Suprapubic skin (tissue), 4 donors: ENCODE measurements at regions not wholly inside any gene's neighbourhood (a gene's known extent, or its start where the extent isn't known, plus 50 kb on each side); places are given as distances from the start of the nearest gene placed in this dataset.

Experiments
- DNase-seq, 2 donors: peaks; one replicate each; pipeline ENCODE4 v3.0.0-alpha.2; 2019; ENCODE audit warnings: low spot score in 2 of 2
- H3K27ac ChIP-seq: fragments of 200-600 bp; sonication (generic); one replicate; pipeline ENCODE4 v1.5.1; 2019
- H3K27me3 ChIP-seq: fragments of 200-600 bp; sonication (generic); one replicate; pipeline ENCODE4 v1.5.1; 2019
- H3K36me3 ChIP-seq: fragments of 200-600 bp; sonication (generic); one replicate; pipeline ENCODE4 v1.5.1; 2019
- H3K4me1 ChIP-seq: fragments of 200-600 bp; sonication (generic); one replicate; pipeline ENCODE4 v1.5.1; 2019
- H3K4me3 ChIP-seq: fragments of 200-600 bp; sonication (generic); one replicate; pipeline ENCODE4 v1.5.1; 2019; ENCODE audit warnings: mild to moderate bottlenecking
- H3K9me3 ChIP-seq: fragments of 200-600 bp; sonication (generic); one replicate; pipeline ENCODE4 v1.5.1; 2019
- CTCF ChIP-seq, 2 donors: fragments of 200-600 bp in 1 of 2; fragments of 450-650 bp in 1 of 2; sonication (generic) in 1 of 2; IDR thresholded peaks; one replicate each; pipeline ENCODE4 v1.5.1; 2016 to 2019; ENCODE audit warnings: antibody characterized with exemption in 2 of 2, mild to moderate bottlenecking in 1 of 2, moderate library complexity in 1 of 2
- EP300 ChIP-seq: sonication (generic); formaldehyde crosslinking; IDR thresholded peaks from one replicate; pipeline ENCODE4 v1.6.1; 2017; ENCODE audit warnings: antibody characterized with exemption
- POLR2A ChIP-seq, 2 donors: fragments of 450-650 bp; IDR thresholded peaks; one replicate each; pipeline ENCODE4 v1.6.1; 2017; ENCODE audit warnings: antibody characterized with exemption in 2 of 2, mild to moderate bottlenecking in 2 of 2, moderate library complexity in 2 of 2
- POLR2AphosphoS5 ChIP-seq, 3 donors: sonication (generic); formaldehyde crosslinking; IDR thresholded peaks; one replicate each; pipeline ENCODE4 v1.6.1; 2017; ENCODE audit warnings: antibody characterized with exemption in 3 of 3
- WGBS: methylation state at CpG from one replicate; pipeline ENCODE4 v1.1.5; 2018; 5-methylcytosine and 5-hydroxymethylcytosine counted together

- H3K4me3 ChIP-seq: no peak overlapping the region
- H3K9me3 ChIP-seq: no peaks in the 10 kb centered on the region
- no peak for DNase-seq
- no peaks in the 10 kb centered on the region for H3K4me1 ChIP-seq
- H3K27me3 ChIP-seq: no peaks in the 10 kb centered on the region
- H3K36me3 ChIP-seq: no peaks in the 10 kb centered on the region
- H3K27ac ChIP-seq: no peak overlapping the region
- no peak for TF ChIP-seq POLR2A (IDR thresholded peaks at IDR 0.05)
- TF ChIP-seq CTCF (IDR thresholded peaks at IDR 0.05): no peak
- TF ChIP-seq EP300: no peak
- no peak for TF ChIP-seq POLR2AphosphoS5 (IDR thresholded peaks at IDR 0.05)
Observed at GRCh38 chr5:67459253-67459652, 262.7 kb upstream of the CD180 start.

- no peak for DNase-seq
- H3K27ac ChIP-seq: no peak overlapping the region
- no peaks in the 10 kb centered on the region for H3K36me3 ChIP-seq
- no peak overlapping the region for H3K4me3 ChIP-seq
- TF ChIP-seq POLR2A (IDR thresholded peaks at IDR 0.05): no peak
- TF ChIP-seq CTCF (IDR thresholded peaks at IDR 0.05): no peak
- no peak for TF ChIP-seq EP300
- no peak for TF ChIP-seq POLR2AphosphoS5 (IDR thresholded peaks at IDR 0.05)
- no peaks in the 10 kb centered on the region for H3K4me1 ChIP-seq
- H3K9me3 ChIP-seq: no peaks in the 10 kb centered on the region
- no peaks in the 10 kb centered on the region for H3K27me3 ChIP-seq
- WGBS: 92% methylated on average over 1 of the region's 1 CpG
Observed at GRCh38 chr5:67455970-67456369, 259.4 kb upstream of the CD180 start.

GRCh38 chr5:67454957-67455561, 258.5 kb upstream of the CD180 start:
- no peak for TF ChIP-seq EP300
- TF ChIP-seq CTCF (IDR thresholded peaks at IDR 0.05): no peak
- no peak for TF ChIP-seq POLR2A (IDR thresholded peaks at IDR 0.05)
- TF ChIP-seq POLR2AphosphoS5 (IDR thresholded peaks at IDR 0.05): no peak
- no peaks in the 10 kb centered on the region for H3K9me3 ChIP-seq
- no peak overlapping the region for H3K27ac ChIP-seq
- no peaks in the 10 kb centered on the region for H3K36me3 ChIP-seq
- no peaks in the 10 kb centered on the region for H3K27me3 ChIP-seq
- no peaks in the 10 kb centered on the region for H3K4me1 ChIP-seq
- 100% methylated on average over 1 of the region's 1 CpG for WGBS
- no peak overlapping the region for H3K4me3 ChIP-seq
- DNase-seq: no peak

- WGBS: 91% methylated on average over 4 of the region's 4 CpGs
- Histone ChIP-seq H3K27ac (no peak overlapping the region), H3K27me3 (no peaks in the 10 kb centered on the region), H3K4me3 (no peak overlapping the region), H3K36me3 (no peaks in the 10 kb centered on the region), H3K9me3 (no peaks in the 10 kb centered on the region), H3K4me1 (no peaks in the 10 kb centered on the region)
- no peak for DNase-seq
- TF ChIP-seq POLR2AphosphoS5 (IDR thresholded peaks at IDR 0.05) (no peak), CTCF (IDR thresholded peaks at IDR 0.05) (no peak), EP300 (no peak)
Observed at GRCh38 chr5:67453111-67453905, 256.7 kb upstream of the CD180 start.

- H3K36me3 ChIP-seq: no peaks in the 10 kb centered on the region
- no peak for DNase-seq
- H3K27ac ChIP-seq: no peak overlapping the region
- H3K27me3 ChIP-seq: no peaks in the 10 kb centered on the region
- H3K4me1 ChIP-seq: no peaks in the 10 kb centered on the region
- no peaks in the 10 kb centered on the region for H3K9me3 ChIP-seq
- no peak overlapping the region for H3K4me3 ChIP-seq
- TF ChIP-seq POLR2A (IDR thresholded peaks at IDR 0.05) (no peak), EP300 (no peak), POLR2AphosphoS5 (IDR thresholded peaks at IDR 0.05) (no peak), CTCF (IDR thresholded peaks at IDR 0.05) (no peak)
- 78% methylated on average over 3 of the region's 3 CpGs for WGBS
Observed at GRCh38 chr5:67451640-67452279, 255.2 kb upstream of the CD180 start.
